ENCODE measurements at regions not wholly inside any gene's neighbourhood (a gene's known extent, or its start where the extent isn't known, plus 50 kb on each side); places are given as distances from the start of the nearest gene placed in this dataset.

DNA sequence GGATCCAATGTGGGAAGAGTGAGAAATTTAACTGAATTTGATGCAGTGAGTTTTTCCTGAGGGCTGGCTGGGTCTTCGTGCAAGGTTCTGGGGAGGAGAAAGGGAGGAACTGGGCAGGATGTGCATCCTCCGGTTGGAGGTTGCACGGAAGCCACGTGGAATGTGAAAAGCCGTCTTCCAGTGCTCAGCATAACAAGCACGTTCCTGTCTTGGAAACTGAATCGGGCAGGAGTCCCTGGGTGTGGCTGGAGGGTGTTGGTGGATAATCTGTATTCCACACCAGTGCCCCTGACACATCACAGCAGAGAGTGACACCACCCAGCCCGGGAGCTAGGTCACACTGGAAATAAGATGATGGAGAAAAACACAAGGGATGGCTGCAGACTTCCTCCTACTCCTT is 154.3 kb downstream of the C5orf15 start:
- H3K9me3 ChIP-seq (ENCODE audit: low read length) = no peaks in the 10 kb centered on the region
- H3K36me3 ChIP-seq (ENCODE audit: low read depth, low read length) = no peaks in the 10 kb centered on the region
- no peak overlapping the region for H3K4me3 ChIP-seq (ENCODE audit: low read length)
- H4K20me1 ChIP-seq (ENCODE audit: low read length) = no peaks in the 10 kb centered on the region
- H3K27me3 ChIP-seq (ENCODE audit: low read length) = no peaks in the 10 kb centered on the region
- TF ChIP-seq, protein P1, sequence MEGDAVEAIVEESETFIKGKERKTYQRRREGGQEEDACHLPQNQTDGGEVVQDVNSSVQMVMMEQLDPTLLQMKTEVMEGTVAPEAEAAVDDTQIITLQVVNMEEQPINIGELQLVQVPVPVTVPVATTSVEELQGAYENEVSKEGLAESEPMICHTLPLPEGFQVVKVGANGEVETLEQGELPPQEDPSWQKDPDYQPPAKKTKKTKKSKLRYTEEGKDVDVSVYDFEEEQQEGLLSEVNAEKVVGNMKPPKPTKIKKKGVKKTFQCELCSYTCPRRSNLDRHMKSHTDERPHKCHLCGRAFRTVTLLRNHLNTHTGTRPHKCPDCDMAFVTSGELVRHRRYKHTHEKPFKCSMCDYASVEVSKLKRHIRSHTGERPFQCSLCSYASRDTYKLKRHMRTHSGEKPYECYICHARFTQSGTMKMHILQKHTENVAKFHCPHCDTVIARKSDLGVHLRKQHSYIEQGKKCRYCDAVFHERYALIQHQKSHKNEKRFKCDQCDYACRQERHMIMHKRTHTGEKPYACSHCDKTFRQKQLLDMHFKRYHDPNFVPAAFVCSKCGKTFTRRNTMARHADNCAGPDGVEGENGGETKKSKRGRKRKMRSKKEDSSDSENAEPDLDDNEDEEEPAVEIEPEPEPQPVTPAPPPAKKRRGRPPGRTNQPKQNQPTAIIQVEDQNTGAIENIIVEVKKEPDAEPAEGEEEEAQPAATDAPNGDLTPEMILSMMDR (conservative IDR thresholded peaks at IDR 0.05; ENCODE audit: low read depth, low read length) = no peak
- TF ChIP-seq EZH2 (IDR thresholded peaks at IDR 0.05; ENCODE audit: low read length, unreplicated experiment) (no peak), EZH2phosphoT487 (IDR thresholded peaks at IDR 0.05; ENCODE audit: borderline replicate concordance, low read length) (no peak)
- no peaks in the 10 kb centered on the region for H3K9me2 ChIP-seq (replicated peaks; ENCODE audit: low read length)
- DNase-seq = no peak
- POLR2A ChIA-PET (ENCODE audit: unreplicated experiment) = no interaction called here
- no peak overlapping the region for H3K9ac ChIP-seq (ENCODE audit: low read length)
- no peaks in the 10 kb centered on the region for H3F3A ChIP-seq (ENCODE audit: low read length, unreplicated experiment)
- no peaks in the 10 kb centered on the region for H3K79me2 ChIP-seq (ENCODE audit: low read length)
- H2AFZ ChIP-seq (ENCODE audit: low read length) = no peak overlapping the region
- ATAC-seq = no peak
- peaks cover 4% of the 10 kb centered on the region; the same call in 1 of the 2 replicates for H3K4me1 ChIP-seq (ENCODE audit: insufficient read depth, low read length)
- intact Hi-C loops (cut with micrococcal nuclease) = no loop called here
- H3K27ac ChIP-seq (ENCODE audit: low read length) = no peak overlapping the region
- no TSS peak for BruUV-seq (replicated peaks)
- no peak overlapping the region for H3K4me2 ChIP-seq (ENCODE audit: low read length)
- CTCF ChIA-PET = no interaction called here

DNA sequence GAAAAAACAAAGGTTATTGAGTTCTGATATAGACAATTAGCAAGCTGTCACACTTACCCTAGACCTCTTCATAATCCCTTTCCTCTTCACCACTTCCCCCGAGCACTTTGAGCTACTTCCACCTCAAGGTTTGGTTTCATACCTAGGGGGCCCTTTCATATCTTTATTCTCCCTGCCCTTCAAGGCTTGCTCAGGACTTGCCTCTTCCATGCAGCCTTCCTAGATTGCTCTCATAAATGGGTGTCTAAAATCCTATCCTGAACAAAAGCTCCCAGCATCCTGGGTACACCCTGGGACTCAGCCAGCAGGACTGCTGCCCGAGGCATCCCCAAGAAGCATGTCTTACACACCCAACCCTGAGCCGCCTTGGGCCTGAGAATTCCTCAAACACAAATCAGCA is 157.3 kb downstream of the C5orf15 start:
- Histone ChIP-seq H4K20me1 (ENCODE audit: low read length) (no peaks in the 10 kb centered on the region), H3K27me3 (ENCODE audit: low read length) (no peaks in the 10 kb centered on the region), H3F3A (ENCODE audit: low read length, unreplicated experiment) (no peaks in the 10 kb centered on the region), H3K79me2 (ENCODE audit: low read length) (no peaks in the 10 kb centered on the region), H3K4me1 (ENCODE audit: insufficient read depth, low read length) (no peaks in the 10 kb centered on the region), H3K9me2 (replicated peaks; ENCODE audit: low read length) (no peaks in the 10 kb centered on the region), H3K9ac (ENCODE audit: low read length) (no peak overlapping the region), H3K27ac (ENCODE audit: low read length) (no peak overlapping the region), H3K4me2 (ENCODE audit: low read length) (no peak overlapping the region), H2AFZ (ENCODE audit: low read length) (no peak overlapping the region), H3K4me3 (ENCODE audit: low read length) (no peak overlapping the region), H3K36me3 (ENCODE audit: low read depth, low read length) (no peaks in the 10 kb centered on the region), H3K9me3 (ENCODE audit: low read length) (no peaks in the 10 kb centered on the region)
- TF ChIP-seq EZH2phosphoT487 (IDR thresholded peaks at IDR 0.05; ENCODE audit: borderline replicate concordance, low read length) = no peak
- TF ChIP-seq EZH2 (IDR thresholded peaks at IDR 0.05; ENCODE audit: low read length, unreplicated experiment) = no peak
- TF ChIP-seq, protein P1 (conservative IDR thresholded peaks at IDR 0.05; ENCODE audit: low read depth, low read length) = no peak
- DNase-seq = no peak
- BruUV-seq (replicated peaks) = no TSS peak
- ChIA-PET POLR2A (ENCODE audit: unreplicated experiment) (no interaction called here), CTCF (no interaction called here)
- intact Hi-C loops (cut with micrococcal nuclease) = no loop called here
- no peak for ATAC-seq

DNA sequence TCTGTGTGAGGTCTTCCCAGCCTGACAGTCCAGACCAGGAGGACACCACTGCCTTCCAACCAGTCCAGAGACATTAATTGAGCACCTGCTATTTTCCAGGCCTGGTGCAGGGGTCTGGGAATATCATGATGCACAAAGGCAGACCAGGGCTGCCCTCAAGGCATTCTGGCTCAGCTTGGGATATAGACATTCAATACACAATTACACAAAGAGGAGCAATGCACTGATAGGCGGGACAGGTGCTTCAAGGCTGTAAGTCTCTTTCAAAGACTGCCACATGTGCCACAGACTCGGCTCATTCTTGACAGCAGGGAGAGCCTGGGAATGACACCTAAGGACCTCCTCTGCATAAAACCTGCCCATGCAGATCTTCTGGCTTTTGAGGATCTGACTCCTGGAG is 158.6 kb downstream of the C5orf15 start:
- Histone ChIP-seq H3K27me3 (ENCODE audit: low read length) (no peaks in the 10 kb centered on the region), H2AFZ (ENCODE audit: low read length) (no peak overlapping the region), H3K9ac (ENCODE audit: low read length) (no peak overlapping the region), H3F3A (ENCODE audit: low read length, unreplicated experiment) (no peaks in the 10 kb centered on the region), H3K9me3 (ENCODE audit: low read length) (no peaks in the 10 kb centered on the region), H3K9me2 (replicated peaks; ENCODE audit: low read length) (no peaks in the 10 kb centered on the region), H3K4me1 (ENCODE audit: insufficient read depth, low read length) (no peaks in the 10 kb centered on the region), H3K79me2 (ENCODE audit: low read length) (no peaks in the 10 kb centered on the region), H4K20me1 (ENCODE audit: low read length) (no peaks in the 10 kb centered on the region), H3K4me2 (ENCODE audit: low read length) (no peak overlapping the region), H3K36me3 (ENCODE audit: low read depth, low read length) (no peaks in the 10 kb centered on the region), H3K27ac (ENCODE audit: low read length) (no peak overlapping the region), H3K4me3 (ENCODE audit: low read length) (no peak overlapping the region)
- intact Hi-C loops (cut with micrococcal nuclease) = no loop called here
- DNase-seq (no peak), ATAC-seq (no peak)
- no TSS peak for BruUV-seq (replicated peaks)
- ChIA-PET POLR2A (ENCODE audit: unreplicated experiment) (no interaction called here), CTCF (no interaction called here)
- TF ChIP-seq, protein P1 (conservative IDR thresholded peaks at IDR 0.05; ENCODE audit: low read depth, low read length) = no peak
- no peak for TF ChIP-seq EZH2 (IDR thresholded peaks at IDR 0.05; ENCODE audit: low read length, unreplicated experiment)
- no peak for TF ChIP-seq EZH2phosphoT487 (IDR thresholded peaks at IDR 0.05; ENCODE audit: borderline replicate concordance, low read length)

Measured in PC-3 (cell line).